IMR-90 (cell line): ENCODE measurements at regions not wholly inside any gene's neighbourhood (a gene's known extent, or its start where the extent isn't known, plus 50 kb on each side); places are given as distances from the start of the nearest gene placed in this dataset.

Experiments
- ATAC-seq: fragments of 200-7000 bp; cut with Tn5 transposase; 2 replicates; pipeline ENCODE4 v1.9.1; 2020; ENCODE audit warnings: low read depth, mild to moderate bottlenecking, moderate library complexity
- BruUV-seq: library from RNA; stranded (reverse); fragments of 400-500 nt; replicated peaks from 2 replicates; lab custom pipeline; 2021; lab: Mats Ljungman, UMichigan
- CTCF ChIA-PET: fragments of 300-600 bp; formaldehyde crosslinking; extraction: SDS; loops from one replicate; lab custom pipeline; 2021; ENCODE audit warnings: antibody characterized with exemption; lab: Yijun Ruan, JAX
- POLR2A ChIA-PET: fragments of 300-600 bp; sonication (Branson Sonifier 250); formaldehyde crosslinking; loops from one replicate; lab custom pipeline; 2022; ENCODE audit warnings: antibody characterized with exemption; ENCODE audit not compliant: unreplicated experiment; lab: Charles Lee
- DNase-seq: peaks from one replicate; pipeline ENCODE4 v3.0.0; 2013
- H2AFZ ChIP-seq: replicated peaks from 2 replicates; pipeline ENCODE3; 2013; ENCODE audit warnings: low read length, mild to moderate bottlenecking; ENCODE audit not compliant: poor library complexity
- H2AK5ac ChIP-seq: 2 replicates; pipeline ENCODE4 v1.6.1; 2013; ENCODE audit warnings: low read depth, low read length, inconsistent platforms
- H2AK9ac ChIP-seq: replicated peaks from 2 replicates; pipeline ENCODE3; 2013; ENCODE audit warnings: mild to moderate bottlenecking, low read depth, low read length, moderate library complexity; ENCODE audit not compliant: poor library complexity
- H2BK120ac ChIP-seq: 2 replicates; pipeline ENCODE4 v1.6.1; 2013; ENCODE audit warnings: low read depth, low read length, inconsistent platforms
- H2BK15ac ChIP-seq: 3 replicates; pipeline ENCODE4 v1.6.1; 2013; ENCODE audit warnings: low read depth, low read length, inconsistent platforms
- H2BK20ac ChIP-seq: 2 replicates; pipeline ENCODE4 v1.6.1; 2013; ENCODE audit warnings: low read depth, mild to moderate bottlenecking, inconsistent platforms, low read length, moderate library complexity
- H2BK5ac ChIP-seq: 2 replicates; pipeline ENCODE4 v1.6.1; 2013; ENCODE audit warnings: mild to moderate bottlenecking, low read depth, low read length, inconsistent platforms; ENCODE audit not compliant: poor library complexity, severe bottlenecking
- H3K14ac ChIP-seq: replicated peaks from 2 replicates; pipeline ENCODE4 v1.6.1; 2013; ENCODE audit warnings: low read depth, low read length, inconsistent platforms
- H3K18ac ChIP-seq: 2 replicates; pipeline ENCODE4 v1.6.1; 2013; ENCODE audit warnings: low read depth, low read length, control low read depth
- H3K23ac ChIP-seq: 2 replicates; pipeline ENCODE4 v1.6.1; 2013; ENCODE audit warnings: low read depth, low read length, inconsistent platforms
- H3K27ac ChIP-seq: 2 replicates; pipeline ENCODE4 v1.5.1; 2013; ENCODE audit warnings: mild to moderate bottlenecking, control low read depth, low read length; ENCODE audit not compliant: insufficient read depth
- H3K27me3 ChIP-seq: 2 replicates; pipeline ENCODE4 v1.6.1; 2013; ENCODE audit warnings: low read length; ENCODE audit not compliant: control insufficient read depth, insufficient read depth
- H3K36me3 ChIP-seq: 2 replicates; pipeline ENCODE4 v1.6.1; 2013; ENCODE audit warnings: low read length, mixed read lengths; ENCODE audit not compliant: control insufficient read depth, insufficient read depth
- H3K4ac ChIP-seq: 2 replicates; pipeline ENCODE4 v1.6.1; 2013; ENCODE audit warnings: low read depth, low read length, inconsistent platforms
- H3K4me1 ChIP-seq: 2 replicates; pipeline ENCODE4 v1.6.1; 2013; ENCODE audit warnings: low read length, mixed read lengths; ENCODE audit not compliant: control insufficient read depth, insufficient read depth
- H3K4me2 ChIP-seq: 2 replicates; pipeline ENCODE4 v1.6.1; 2013; ENCODE audit warnings: low read depth, mild to moderate bottlenecking, control low read depth, low read length, moderate library complexity
- H3K4me3 ChIP-seq: 2 replicates; pipeline ENCODE4 v1.5.1; 2013; ENCODE audit warnings: low read depth, mild to moderate bottlenecking, control low read depth, low read length, moderate library complexity; ENCODE audit not compliant: insufficient read depth
- H3K56ac ChIP-seq: 2 replicates; pipeline ENCODE4 v1.6.1; 2013; ENCODE audit warnings: low read length, inconsistent platforms; ENCODE audit not compliant: insufficient read depth; ENCODE audit errors: extremely low read depth
- H3K79me1 ChIP-seq, 2 experiments: 2 replicates each; pipeline ENCODE4 v1.6.1; 2013; ENCODE audit warnings: low read length in 2 of 2, inconsistent platforms in 1 of 2, low read depth in 1 of 2
- H3K9ac ChIP-seq: 2 replicates; pipeline ENCODE4 v1.6.1; 2013; ENCODE audit warnings: low read depth, low read length, control low read depth
- H3K9me1 ChIP-seq: 2 replicates; pipeline ENCODE4 v1.6.1; 2013; ENCODE audit warnings: low read length, inconsistent platforms; ENCODE audit not compliant: insufficient read depth
- H3K9me3 ChIP-seq: 2 replicates; pipeline ENCODE4 v1.6.1; 2013; ENCODE audit warnings: low read length; ENCODE audit not compliant: control insufficient read depth, insufficient read depth
- H4K20me1 ChIP-seq: 2 replicates; pipeline ENCODE4 v1.6.1; 2013; ENCODE audit warnings: low read length, inconsistent platforms; ENCODE audit not compliant: insufficient read depth
- H4K5ac ChIP-seq: 2 replicates; pipeline ENCODE4 v1.6.1; 2013; ENCODE audit warnings: mild to moderate bottlenecking, low read depth, low read length, control low read depth
- H4K8ac ChIP-seq, 2 experiments: 2 replicates each; pipeline ENCODE4 v1.6.1; 2013; ENCODE audit warnings: low read depth in 2 of 2, low read length in 2 of 2, control low read depth in 1 of 2, inconsistent platforms in 1 of 2
- H4K91ac ChIP-seq: 2 replicates; pipeline ENCODE4 v1.6.1; 2013; ENCODE audit warnings: low read depth, low read length, inconsistent platforms; ENCODE audit not compliant: insufficient read depth
- BHLHE40 ChIP-seq: fragments of 150-350 bp; IDR thresholded peaks from 2 replicates; pipeline ENCODE4 v1.6.1; 2016; ENCODE audit warnings: mild to moderate bottlenecking, low read depth, low read length
- CEBPB ChIP-seq: IDR thresholded peaks from 2 replicates; pipeline ENCODE4 v1.6.1; 2012; ENCODE audit warnings: low read depth, low read length, improper control_type of control experiment
- CHD1 ChIP-seq: IDR thresholded peaks from 2 replicates; pipeline ENCODE4 v1.6.1; 2012; ENCODE audit warnings: low read depth, low read length, improper control_type of control experiment
- FOS ChIP-seq: fragments of 150-350 bp; IDR thresholded peaks from 2 replicates; pipeline ENCODE4 v1.6.1; 2016; ENCODE audit warnings: low read depth, low read length
- MAFK ChIP-seq: IDR thresholded peaks from 2 replicates; pipeline ENCODE4 v1.6.1; 2012; ENCODE audit warnings: low read depth, low read length, improper control_type of control experiment
- MAZ ChIP-seq: IDR thresholded peaks from 2 replicates; pipeline ENCODE4 v1.6.1; 2012; ENCODE audit warnings: low read depth, mild to moderate bottlenecking, low read length, improper control_type of control experiment, moderate library complexity, borderline replicate concordance
- MXI1 ChIP-seq: IDR thresholded peaks from 2 replicates; pipeline ENCODE4 v1.6.1; 2012; ENCODE audit warnings: low read depth, mild to moderate bottlenecking, low read length, moderate library complexity, borderline replicate concordance
- NFE2L2 ChIP-seq: fragments of 150-350 bp; IDR thresholded peaks from 2 replicates; pipeline ENCODE4 v1.6.1; 2016; ENCODE audit warnings: low read depth, mild to moderate bottlenecking, low read length
- POLR2A ChIP-seq: IDR thresholded peaks from 2 replicates; pipeline ENCODE4 v1.6.1; 2012; ENCODE audit warnings: mild to moderate bottlenecking, low read depth, low read length
- RAD21 ChIP-seq: IDR thresholded peaks from 2 replicates; pipeline ENCODE4 v1.6.1; 2012; ENCODE audit warnings: low read length, improper control_type of control experiment
- RCOR1 ChIP-seq: IDR thresholded peaks from 2 replicates; pipeline ENCODE4 v1.6.1; 2012; ENCODE audit warnings: mild to moderate bottlenecking, low read length, improper control_type of control experiment; ENCODE audit not compliant: insufficient replicate concordance
- RFX5 ChIP-seq: IDR thresholded peaks from 2 replicates; pipeline ENCODE4 v1.8.0; 2012; ENCODE audit warnings: low read depth, mild to moderate bottlenecking, low read length, moderate library complexity
- SMC3 ChIP-seq: fragments of 150-350 bp; IDR thresholded peaks from 2 replicates; pipeline ENCODE4 v1.6.1; 2016; ENCODE audit warnings: low read depth, mild to moderate bottlenecking, antibody characterized with exemption, low read length, moderate library complexity
- WGBS, 2 experiments: methylation state at CpG; one replicate each; pipeline versions ENCODE4 v1.1.5 to v1.1.7; 2013; ENCODE audit warnings: missing lambda C conversion rate in 2 of 2; ENCODE audit not compliant: insufficient read length in 1 of 2; ENCODE audit errors: extremely low coverage in 2 of 2; 5-methylcytosine and 5-hydroxymethylcytosine counted together
- dilution Hi-C: fragments of 300-500 bp; cut with HindIII; formaldehyde crosslinking; loops from one replicate; pipeline ENCODE4 v1.14.3; 2018; ENCODE audit warnings: low sequenced_read_pairs; ENCODE audit not compliant: unreplicated experiment
- in situ Hi-C: fragments of 300-500 bp; cut with MboI; formaldehyde crosslinking; loops from 3 replicates; pipeline ENCODE4 v1.14.3; 2019; ENCODE audit warnings: low sequenced_read_pairs, inconsistent platforms, mixed read lengths
- intact Hi-C: fragments of 100-400 bp; cut with micrococcal nuclease; formaldehyde crosslinking; loops from 2 replicates; pipeline ENCODE4 v1.10.0; 2022
- TF ChIP-seq, protein P1 (sequence below): fragments of 150-350 bp; IDR thresholded peaks from 2 replicates; pipeline ENCODE4 v1.6.1; 2017; ENCODE audit warnings: mild to moderate bottlenecking, antibody characterized with exemption, low read length, low read depth
- TF ChIP-seq, protein P2 (sequence below): fragments of 150-350 bp; IDR thresholded peaks from 2 replicates; pipeline ENCODE4 v1.6.1; 2016; ENCODE audit warnings: low read depth, mild to moderate bottlenecking, low read length, moderate library complexity, borderline replicate concordance
- TF ChIP-seq, protein P3 (sequence below): conservative IDR thresholded peaks from 2 replicates; pipeline ENCODE4 v1.5.1; 2012; ENCODE audit warnings: mild to moderate bottlenecking, low read depth, low read length, improper control_type of control experiment

DNA sequence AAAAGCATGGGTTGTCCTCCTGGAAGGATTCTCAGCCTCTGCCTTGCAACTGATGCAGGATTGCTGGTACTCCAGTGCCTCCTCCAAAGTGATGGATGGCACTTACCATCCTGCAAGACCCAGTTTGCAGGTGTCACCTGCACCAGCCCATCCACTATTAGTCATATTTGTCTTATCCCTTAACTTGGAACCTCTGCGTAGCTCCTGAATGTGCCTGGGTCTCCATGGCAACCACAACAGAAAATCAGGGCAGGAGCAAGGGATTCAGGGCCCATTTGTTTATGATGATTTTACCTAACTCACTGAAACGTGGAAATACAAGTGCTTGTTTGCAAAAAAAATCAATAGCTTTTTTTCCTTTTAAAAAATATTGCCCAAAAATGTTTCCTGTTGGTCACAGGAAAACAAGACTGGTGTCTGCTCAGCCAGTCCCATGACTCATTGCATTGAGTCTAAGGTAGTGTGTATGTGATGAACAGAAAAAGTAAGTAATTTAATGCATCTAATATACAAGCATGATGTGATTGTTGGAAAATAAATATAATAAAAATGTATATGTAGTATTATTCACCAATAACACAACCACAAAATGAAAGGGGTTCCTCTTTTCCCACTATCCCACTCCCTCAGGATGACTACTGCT is 1196.3 kb upstream of the TMEM132C start:
- no peak overlapping the region for H3K9ac ChIP-seq
- TF ChIP-seq MAZ (no peak), CHD1 (no peak), POLR2A (no peak), MXI1 (no peak), SMC3 (no peak), MAFK (no peak), NFE2L2 (no peak), BHLHE40 (no peak), CEBPB (no peak), FOS (no peak), RFX5 (no peak), RCOR1 (no peak), RAD21 (no peak)
- TF ChIP-seq, protein P1, sequence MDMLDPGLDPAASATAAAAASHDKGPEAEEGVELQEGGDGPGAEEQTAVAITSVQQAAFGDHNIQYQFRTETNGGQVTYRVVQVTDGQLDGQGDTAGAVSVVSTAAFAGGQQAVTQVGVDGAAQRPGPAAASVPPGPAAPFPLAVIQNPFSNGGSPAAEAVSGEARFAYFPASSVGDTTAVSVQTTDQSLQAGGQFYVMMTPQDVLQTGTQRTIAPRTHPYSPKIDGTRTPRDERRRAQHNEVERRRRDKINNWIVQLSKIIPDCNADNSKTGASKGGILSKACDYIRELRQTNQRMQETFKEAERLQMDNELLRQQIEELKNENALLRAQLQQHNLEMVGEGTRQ = no peak
- TF ChIP-seq, protein P2, sequence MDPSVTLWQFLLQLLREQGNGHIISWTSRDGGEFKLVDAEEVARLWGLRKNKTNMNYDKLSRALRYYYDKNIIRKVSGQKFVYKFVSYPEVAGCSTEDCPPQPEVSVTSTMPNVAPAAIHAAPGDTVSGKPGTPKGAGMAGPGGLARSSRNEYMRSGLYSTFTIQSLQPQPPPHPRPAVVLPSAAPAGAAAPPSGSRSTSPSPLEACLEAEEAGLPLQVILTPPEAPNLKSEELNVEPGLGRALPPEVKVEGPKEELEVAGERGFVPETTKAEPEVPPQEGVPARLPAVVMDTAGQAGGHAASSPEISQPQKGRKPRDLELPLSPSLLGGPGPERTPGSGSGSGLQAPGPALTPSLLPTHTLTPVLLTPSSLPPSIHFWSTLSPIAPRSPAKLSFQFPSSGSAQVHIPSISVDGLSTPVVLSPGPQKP = no peak
- TF ChIP-seq, protein P3, sequence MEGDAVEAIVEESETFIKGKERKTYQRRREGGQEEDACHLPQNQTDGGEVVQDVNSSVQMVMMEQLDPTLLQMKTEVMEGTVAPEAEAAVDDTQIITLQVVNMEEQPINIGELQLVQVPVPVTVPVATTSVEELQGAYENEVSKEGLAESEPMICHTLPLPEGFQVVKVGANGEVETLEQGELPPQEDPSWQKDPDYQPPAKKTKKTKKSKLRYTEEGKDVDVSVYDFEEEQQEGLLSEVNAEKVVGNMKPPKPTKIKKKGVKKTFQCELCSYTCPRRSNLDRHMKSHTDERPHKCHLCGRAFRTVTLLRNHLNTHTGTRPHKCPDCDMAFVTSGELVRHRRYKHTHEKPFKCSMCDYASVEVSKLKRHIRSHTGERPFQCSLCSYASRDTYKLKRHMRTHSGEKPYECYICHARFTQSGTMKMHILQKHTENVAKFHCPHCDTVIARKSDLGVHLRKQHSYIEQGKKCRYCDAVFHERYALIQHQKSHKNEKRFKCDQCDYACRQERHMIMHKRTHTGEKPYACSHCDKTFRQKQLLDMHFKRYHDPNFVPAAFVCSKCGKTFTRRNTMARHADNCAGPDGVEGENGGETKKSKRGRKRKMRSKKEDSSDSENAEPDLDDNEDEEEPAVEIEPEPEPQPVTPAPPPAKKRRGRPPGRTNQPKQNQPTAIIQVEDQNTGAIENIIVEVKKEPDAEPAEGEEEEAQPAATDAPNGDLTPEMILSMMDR = no peak
- no peak overlapping the region for H3K23ac ChIP-seq
- H4K5ac ChIP-seq = no peak overlapping the region
- H4K20me1 ChIP-seq = no peaks in the 10 kb centered on the region
- H3K18ac ChIP-seq = no peak overlapping the region
- H3K79me1 ChIP-seq = no peaks in the 10 kb centered on the region
- no peak overlapping the region for H3K4me2 ChIP-seq
- peaks cover 6% of the 10 kb centered on the region for H3K9me3 ChIP-seq
- no peak overlapping the region for H3K56ac ChIP-seq
- ATAC-seq (no peak), DNase-seq (no peak)
- no peaks in the 10 kb centered on the region for H3K36me3 ChIP-seq
- no peak overlapping the region for H2BK120ac ChIP-seq
- in situ Hi-C loops (no loop called here), dilution Hi-C loops (no loop called here), intact Hi-C loops (no loop called here)
- no peak overlapping the region for H3K14ac ChIP-seq
- H3K4me3 ChIP-seq = no peak overlapping the region
- no TSS peak for BruUV-seq
- no peak overlapping the region for H3K27ac ChIP-seq
- no CpG with 5 or more reads among the region's 2 CpGs for WGBS, 2 experiments
- H2BK5ac ChIP-seq = no peak overlapping the region
- H3K4ac ChIP-seq = no peak overlapping the region
- H3K27me3 ChIP-seq = no peaks in the 10 kb centered on the region
- H2BK15ac ChIP-seq = no peak overlapping the region
- H2AFZ ChIP-seq = no peak overlapping the region
- ChIA-PET CTCF (no interaction called here), POLR2A (no interaction called here)
- no peak overlapping the region for H2AK5ac ChIP-seq
- no peaks in the 10 kb centered on the region for H3K9me1 ChIP-seq
- no peak overlapping the region for H2BK20ac ChIP-seq
- H4K8ac ChIP-seq = no peak overlapping the region
- no peak overlapping the region for H2AK9ac ChIP-seq
- no peak overlapping the region for H4K91ac ChIP-seq
- H3K4me1 ChIP-seq = no peaks in the 10 kb centered on the region
